GM12878 (cell line): ENCODE measurements at regions not wholly inside any gene's neighbourhood (a gene's known extent, or its start where the extent isn't known, plus 50 kb on each side); places are given as distances from the start of the nearest gene placed in this dataset.
A peak's percentile ranks its signal among the peaks of the same experiment; 100 is the strongest.

Source experiments
- ATAC-seq: fragments of 200-7000 bp; cut with Tn5 transposase; 3 replicates; pipeline ENCODE4 v1.9.1; 2020; ENCODE audit warnings: mild to moderate bottlenecking, moderate library complexity
- BruUV-seq: library from RNA; stranded (reverse); fragments of 400-500 nt; replicated peaks from 2 replicates; lab custom pipeline; 2021; lab: Mats Ljungman, UMichigan
- CTCF ChIA-PET: fragments of 300-600 bp; sonication (Branson Sonifier 250); formaldehyde crosslinking; extraction: SDS; loops from one replicate; lab custom pipeline; 2021; ENCODE audit warnings: inconsistent platforms; lab: Yijun Ruan, JAX
- POLR2A ChIA-PET: fragments of 350-600 bp; formaldehyde crosslinking; extraction: SDS; loops from one replicate; lab custom pipeline; 2021; ENCODE audit warnings: inconsistent platforms; lab: Charles Lee
- RAD21 ChIA-PET: fragments of 300-600 bp; sonication (Branson Sonifier 250); formaldehyde crosslinking; loops from one replicate; lab custom pipeline; 2023; ENCODE audit warnings: antibody characterized with exemption; ENCODE audit not compliant: unreplicated experiment; lab: Charles Lee
- SMC1A ChIA-PET: fragments of 300-600 bp; sonication (Branson Sonifier 250); formaldehyde crosslinking; loops from one replicate; lab custom pipeline; 2023; ENCODE audit not compliant: unreplicated experiment, uncharacterized antibody; lab: Charles Lee
- DNase-seq: peaks from one replicate; pipeline ENCODE4 v3.0.0-alpha.2; 2011; ENCODE audit warnings: low read depth, low spot score
- FAIRE-seq: peaks from 3 replicates; lab custom pipeline; 2011; peaks lifted over from hg19 to GRCh38; lab: Jason Lieb, UNC
- H2AFZ ChIP-seq: 2 replicates; pipeline ENCODE4 v1.6.0; 2011; ENCODE audit warnings: low read depth, low read length, control low read depth; ENCODE audit not compliant: control insufficient read depth
- H3K27ac ChIP-seq: 2 replicates; pipeline ENCODE4 v1.5.1; 2011; ENCODE audit warnings: control low read depth; ENCODE audit not compliant: control insufficient read depth, insufficient read depth
- H3K27me3 ChIP-seq, 2 experiments: replicated peaks in 1 of 2; 2 replicates each; pipeline versions ENCODE4 v1.6.0 to v1.6.1; 2011; ENCODE audit warnings: low read length in 1 of 2; ENCODE audit not compliant: control insufficient read depth in 2 of 2, insufficient read depth in 2 of 2
- H3K36me3 ChIP-seq, 2 experiments: 2 replicates each; pipeline ENCODE4 v1.5.1; 2011; ENCODE audit warnings: low read length in 1 of 2; ENCODE audit not compliant: control insufficient read depth in 2 of 2, insufficient read depth in 2 of 2
- H3K4me1 ChIP-seq: 2 replicates; pipeline ENCODE4 v1.6.1; 2011; ENCODE audit warnings: mild to moderate bottlenecking, low read length, moderate library complexity, mixed read lengths; ENCODE audit not compliant: control insufficient read depth, insufficient read depth
- H3K4me2 ChIP-seq: 2 replicates; pipeline ENCODE4 v1.6.0; 2011; ENCODE audit warnings: control low read depth; ENCODE audit not compliant: control insufficient read depth, insufficient read depth
- H3K4me3 ChIP-seq: fragments of 200-600 bp; sonication (generic); 2 replicates; pipeline ENCODE4 v1.5.1; 2016
- H3K79me2 ChIP-seq: 2 replicates; pipeline ENCODE4 v1.6.0; 2011; ENCODE audit warnings: low read length; ENCODE audit not compliant: control insufficient read depth, insufficient read depth
- H3K9ac ChIP-seq: 2 replicates; pipeline ENCODE4 v1.8.0; 2011; ENCODE audit warnings: low read length, control low read depth, mixed read lengths; ENCODE audit not compliant: control insufficient read depth, insufficient read depth
- H3K9me3 ChIP-seq: replicated peaks from 3 replicates; pipeline ENCODE4 v1.5.1; 2011; ENCODE audit warnings: mild to moderate bottlenecking, low read length; ENCODE audit not compliant: control insufficient read depth, insufficient read depth
- H4K20me1 ChIP-seq: 2 replicates; pipeline ENCODE4 v1.6.0; 2011; ENCODE audit not compliant: control insufficient read depth, insufficient read depth
- ATF7 ChIP-seq: fragments of 450-650 bp; IDR thresholded peaks from 2 replicates; pipeline ENCODE4 v1.6.1; 2016; ENCODE audit warnings: low read depth, mild to moderate bottlenecking
- CREB1 ChIP-seq: IDR thresholded peaks from 2 replicates; pipeline ENCODE4 v1.6.1; 2012; ENCODE audit warnings: low read depth, mild to moderate bottlenecking, inconsistent platforms
- IKZF1 ChIP-seq: fragments of 450-650 bp; conservative IDR thresholded peaks from 2 replicates; pipeline ENCODE4 v1.6.1; 2017; ENCODE audit warnings: antibody characterized with exemption, mild to moderate bottlenecking
- KLF5 ChIP-seq: fragments of 450-650 bp; IDR thresholded peaks from 2 replicates; pipeline ENCODE4 v1.6.1; 2014; ENCODE audit warnings: mild to moderate bottlenecking; ENCODE audit not compliant: partially characterized antibody
- NRF1 ChIP-seq: conservative IDR thresholded peaks from 2 replicates; pipeline ENCODE4 v1.6.1; 2011; ENCODE audit warnings: mild to moderate bottlenecking, low read depth, low read length, improper control_type of control experiment
- RAD21 ChIP-seq: IDR thresholded peaks from 2 replicates; pipeline ENCODE4 v1.6.1; 2011; ENCODE audit warnings: mild to moderate bottlenecking, low read depth, low read length, moderate library complexity; ENCODE audit not compliant: insufficient read depth
- RFX5 ChIP-seq: IDR thresholded peaks from 2 replicates; pipeline ENCODE4 v1.6.1; 2011; ENCODE audit warnings: low read depth, low read length, improper control_type of control experiment
- SMC3 ChIP-seq: IDR thresholded peaks from 2 replicates; pipeline ENCODE4 v1.6.1; 2011; ENCODE audit warnings: low read length, improper control_type of control experiment, borderline replicate concordance
- SREBF1 ChIP-seq: IDR thresholded peaks from 2 replicates; pipeline ENCODE4 v1.6.1; 2012; ENCODE audit warnings: mild to moderate bottlenecking, low read length
- ZSCAN29 ChIP-seq: fragments of 450-650 bp; IDR thresholded peaks from 2 replicates; pipeline ENCODE4 v1.6.1; 2017; ENCODE audit warnings: mild to moderate bottlenecking, moderate library complexity
- WGBS: methylation state at CpG from one replicate; pipeline ENCODE4 v1.1.6; 2016; ENCODE audit warnings: low lambda C conversion rate; ENCODE audit not compliant: insufficient replicate concordance, insufficient coverage; ENCODE audit errors: missing lambda C conversion rate; 5-methylcytosine and 5-hydroxymethylcytosine counted together
- in situ Hi-C: fragments of 300-500 bp; cut with MboI; formaldehyde crosslinking; loops from 9 replicates; pipeline ENCODE4 v1.14.3; 2018; ENCODE audit warnings: mixed read lengths
- intact Hi-C: fragments of 100-400 bp; cut with micrococcal nuclease; formaldehyde crosslinking; loops from one replicate; pipeline ENCODE4 v1.14.2; 2022; ENCODE audit not compliant: unreplicated experiment
- TF ChIP-seq, protein P1 (sequence below): fragments of 150-350 bp; IDR thresholded peaks from 2 replicates; pipeline ENCODE4 v1.6.1; 2014; ENCODE audit warnings: mild to moderate bottlenecking, low read depth, low read length
- TF ChIP-seq, protein P2 (sequence below): IDR thresholded peaks from 2 replicates; pipeline ENCODE4 v1.6.1; 2011; ENCODE audit warnings: mild to moderate bottlenecking, low read depth, low read length, moderate library complexity; ENCODE audit not compliant: insufficient replicate concordance

DNA sequence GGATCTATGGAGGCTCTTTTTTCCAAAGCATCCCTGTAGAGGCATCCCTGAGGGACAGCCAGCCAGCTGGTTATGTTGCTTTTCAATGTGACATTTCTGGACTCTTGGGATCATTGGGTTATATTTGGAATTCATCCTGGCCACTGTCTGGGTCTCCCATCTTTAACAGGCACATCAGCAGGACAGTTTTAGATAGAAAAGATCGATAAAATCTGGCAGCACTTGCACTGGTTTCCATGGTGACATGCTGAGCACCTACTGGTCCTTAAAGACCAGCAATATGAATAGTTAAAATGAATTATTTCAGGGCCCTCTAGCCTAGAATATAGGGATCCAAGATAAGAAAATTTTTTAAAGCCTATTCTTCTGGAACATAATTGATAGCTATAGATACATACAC, 151.6 kb downstream of the KDR start:
- TF ChIP-seq IKZF1, result no peak
- TF ChIP-seq, protein P1, sequence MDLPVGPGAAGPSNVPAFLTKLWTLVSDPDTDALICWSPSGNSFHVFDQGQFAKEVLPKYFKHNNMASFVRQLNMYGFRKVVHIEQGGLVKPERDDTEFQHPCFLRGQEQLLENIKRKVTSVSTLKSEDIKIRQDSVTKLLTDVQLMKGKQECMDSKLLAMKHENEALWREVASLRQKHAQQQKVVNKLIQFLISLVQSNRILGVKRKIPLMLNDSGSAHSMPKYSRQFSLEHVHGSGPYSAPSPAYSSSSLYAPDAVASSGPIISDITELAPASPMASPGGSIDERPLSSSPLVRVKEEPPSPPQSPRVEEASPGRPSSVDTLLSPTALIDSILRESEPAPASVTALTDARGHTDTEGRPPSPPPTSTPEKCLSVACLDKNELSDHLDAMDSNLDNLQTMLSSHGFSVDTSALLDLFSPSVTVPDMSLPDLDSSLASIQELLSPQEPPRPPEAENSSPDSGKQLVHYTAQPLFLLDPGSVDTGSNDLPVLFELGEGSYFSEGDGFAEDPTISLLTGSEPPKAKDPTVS, result no peak
- Histone ChIP-seq H3K79me2 (no peaks in the 10 kb centered on the region), H3K4me1 (no peaks in the 10 kb centered on the region), H3K4me2 (no peak overlapping the region), H3K9me3 (no peaks in the 10 kb centered on the region), H3K36me3 (no peaks in the 10 kb centered on the region), H2AFZ (no peak overlapping the region), H3K27ac (no peak overlapping the region), H3K27me3 (no peaks in the 10 kb centered on the region), H3K4me3 (no peak overlapping the region), H4K20me1 (no peaks in the 10 kb centered on the region), H3K9ac (no peak overlapping the region)
- in situ Hi-C loops, result no loop called here
- CTCF ChIA-PET, result no interaction called here
- no peak for DNase-seq
- SMC1A ChIA-PET, result interaction anchor here (1.9 kb wide), 1 partner anchor 372 kb away, joined by 4 read pairs; the partner anchor contains the start of gene SRD5A3
- intact Hi-C loops, result loop anchor here (5.0 to 10.0 kb wide), 2 partner anchors 349 to 761 kb away; no protein-coding TSS in a partner anchor
- POLR2A ChIA-PET, result no interaction called here
- 0% methylated on average over 1 of the region's 1 CpG for WGBS
- BruUV-seq, result no TSS peak
- RAD21 ChIA-PET, result interaction anchor here (1.0 kb wide), 1 partner anchor 9 kb away, joined by 3 read pairs; no protein-coding TSS in a partner anchor
- no peak for ATAC-seq
- no peak for FAIRE-seq

DNA sequence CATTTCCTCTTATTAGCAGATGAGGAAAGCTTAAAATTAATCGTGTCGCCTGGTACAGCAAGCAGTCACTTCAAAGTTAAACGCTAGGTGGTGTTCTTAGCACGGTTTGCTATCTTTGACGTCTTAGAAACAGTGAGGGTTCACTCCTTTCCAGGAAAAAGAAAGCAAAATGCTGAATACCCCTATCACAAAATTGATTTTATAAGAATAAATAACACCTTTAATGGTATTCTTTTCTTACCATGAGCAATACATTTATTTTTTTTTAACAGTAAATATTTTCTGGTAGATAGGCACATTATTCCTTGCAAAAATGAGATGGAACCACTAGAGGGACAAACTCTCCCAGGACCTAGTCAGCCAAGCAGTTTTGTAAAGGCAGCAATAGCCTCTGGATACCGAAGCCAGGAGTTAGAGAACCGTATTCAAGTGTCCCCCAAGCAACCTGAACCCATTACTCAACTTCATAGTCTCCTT, 153.9 kb downstream of the KDR start:
- no peaks in the 10 kb centered on the region for H4K20me1 ChIP-seq
- no peak for DNase-seq
- intact Hi-C loops, result loop anchor here (5.0 to 10.0 kb wide), 2 partner anchors 351 to 763 kb away; no protein-coding TSS in a partner anchor
- H3K27ac ChIP-seq, result no peak overlapping the region
- ChIA-PET CTCF (interaction anchor here (0.6 to 2.5 kb wide), 18 partner anchors 9 to 1266 kb away, joined by 3 to 13 read pairs (median 3); no protein-coding TSS in a partner anchor), SMC1A (interaction anchor here (0.7 to 1.9 kb wide), 6 partner anchors 349 to 1179 kb away, joined by 3 to 7 read pairs (median 4); partner anchors contain the start of gene SRD5A3), RAD21 (interaction anchor here (0.6 to 1.2 kb wide), 3 partner anchors 49 to 341 kb away, joined by 3 read pairs; no protein-coding TSS in a partner anchor), POLR2A (no interaction called here)
- H2AFZ ChIP-seq, result no peak overlapping the region
- WGBS, result 2% methylated on average over 7 of the region's 7 CpGs
- no peaks in the 10 kb centered on the region for H3K36me3 ChIP-seq
- H3K79me2 ChIP-seq, result no peaks in the 10 kb centered on the region
- no peaks in the 10 kb centered on the region for H3K9me3 ChIP-seq
- peak; percentile 85 for ATAC-seq
- H3K9ac ChIP-seq, result no peak overlapping the region
- BruUV-seq, result no TSS peak
- in situ Hi-C loops, result no loop called here
- no peaks in the 10 kb centered on the region for H3K27me3 ChIP-seq
- FAIRE-seq, result peak; percentile 38
- H3K4me2 ChIP-seq, result no peak overlapping the region
- no peaks in the 10 kb centered on the region for H3K4me1 ChIP-seq
- H3K4me3 ChIP-seq, result no peak overlapping the region
- no peak for TF ChIP-seq IKZF1
- no peak for TF ChIP-seq CREB1
- peak; percentile 53 for TF ChIP-seq SMC3
- no peak for TF ChIP-seq NRF1
- TF ChIP-seq, protein P2, sequence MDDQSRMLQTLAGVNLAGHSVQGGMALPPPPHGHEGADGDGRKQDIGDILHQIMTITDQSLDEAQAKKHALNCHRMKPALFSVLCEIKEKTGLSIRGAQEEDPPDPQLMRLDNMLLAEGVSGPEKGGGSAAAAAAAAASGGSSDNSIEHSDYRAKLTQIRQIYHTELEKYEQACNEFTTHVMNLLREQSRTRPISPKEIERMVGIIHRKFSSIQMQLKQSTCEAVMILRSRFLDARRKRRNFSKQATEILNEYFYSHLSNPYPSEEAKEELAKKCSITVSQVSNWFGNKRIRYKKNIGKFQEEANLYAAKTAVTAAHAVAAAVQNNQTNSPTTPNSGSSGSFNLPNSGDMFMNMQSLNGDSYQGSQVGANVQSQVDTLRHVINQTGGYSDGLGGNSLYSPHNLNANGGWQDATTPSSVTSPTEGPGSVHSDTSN, result no peak
- no peak for TF ChIP-seq ATF7
- no peak for TF ChIP-seq RFX5
- TF ChIP-seq RAD21, result peak; percentile 56
- TF ChIP-seq KLF5, result no peak
- no peak for TF ChIP-seq SREBF1
- no peak for TF ChIP-seq ZSCAN29
